HL-60 (cell line): ENCODE measurements at regions not wholly inside any gene's neighbourhood (a gene's known extent, or its start where the extent isn't known, plus 50 kb on each side); places are given as distances from the start of the nearest gene placed in this dataset.

Experiments used
- DNase-seq, 2 experiments: peaks; one replicate each; pipeline ENCODE4 v3.0.0-alpha.2; 2010 to 2020; ENCODE audit warnings: low read depth in 1 of 2, low spot score in 1 of 2
- H3K27ac ChIP-seq: fragments of 250-450 bp; sonication (Bioruptor Pico); replicated peaks from 2 replicates; pipeline ENCODE4 v1.5.1; 2020; ENCODE audit warnings: mild to moderate bottlenecking, moderate library complexity
- H3K27me3 ChIP-seq: fragments of 250-450 bp; sonication (Bioruptor Pico); 2 replicates; pipeline ENCODE4 v1.5.1; 2021; ENCODE audit warnings: mild to moderate bottlenecking, moderate library complexity; ENCODE audit not compliant: insufficient read depth, poor library complexity, severe bottlenecking
- H3K4me3 ChIP-seq: replicated peaks from 2 replicates; pipeline ENCODE4 v1.5.1; 2011; ENCODE audit warnings: mild to moderate bottlenecking, control low read depth, low read length; ENCODE audit not compliant: insufficient read depth
- GABPA ChIP-seq: IDR thresholded peaks from 2 replicates; pipeline ENCODE4 v1.6.1; 2012; ENCODE audit warnings: low read depth
- POLR2AphosphoS5 ChIP-seq: IDR thresholded peaks from 2 replicates; pipeline ENCODE4 v1.6.1; 2012; ENCODE audit warnings: low read depth
- SPI1 ChIP-seq: IDR thresholded peaks from 2 replicates; pipeline ENCODE4 v1.6.1; 2012; ENCODE audit warnings: low read depth, mild to moderate bottlenecking, borderline replicate concordance
- TF ChIP-seq, protein P1 (sequence below): IDR thresholded peaks from one replicate; pipeline ENCODE4 v1.5.1; 2011; ENCODE audit warnings: low read length, control low read depth, inconsistent platforms; ENCODE audit not compliant: insufficient read depth
- TF ChIP-seq, protein P2 (sequence below): IDR thresholded peaks from 2 replicates; pipeline ENCODE4 v1.6.1; 2012; ENCODE audit warnings: low read depth; ENCODE audit not compliant: insufficient replicate concordance

DNA sequence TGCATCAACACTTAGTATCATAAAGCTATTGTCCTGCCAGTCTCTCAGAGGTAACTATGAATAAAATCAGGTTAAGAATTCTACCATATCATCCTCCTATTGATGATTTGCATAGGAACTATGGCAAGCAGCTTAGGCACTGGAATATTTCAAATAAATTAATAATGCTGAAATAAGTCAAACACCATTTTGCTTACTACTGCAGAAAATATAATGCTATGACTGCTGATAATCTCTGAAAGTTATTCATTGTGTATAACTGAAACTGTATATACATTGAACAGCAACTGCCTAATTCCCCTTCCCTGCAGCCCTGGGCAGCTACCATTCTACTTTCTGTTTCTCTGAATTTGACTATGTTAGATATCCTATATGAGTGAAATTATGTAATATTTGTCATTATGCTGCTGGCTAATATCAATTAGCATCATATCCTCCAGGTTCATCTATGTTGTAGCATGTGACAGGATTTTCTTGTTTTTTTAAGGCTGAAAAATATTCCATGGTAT lies 318.8 kb upstream of the SGCG start:
- Histone ChIP-seq H3K4me3 (no peak overlapping the region), H3K27me3 (peaks cover 5% of the 10 kb centered on the region), H3K27ac (no peak overlapping the region)
- TF ChIP-seq SPI1, result no peak
- TF ChIP-seq, protein P1, sequence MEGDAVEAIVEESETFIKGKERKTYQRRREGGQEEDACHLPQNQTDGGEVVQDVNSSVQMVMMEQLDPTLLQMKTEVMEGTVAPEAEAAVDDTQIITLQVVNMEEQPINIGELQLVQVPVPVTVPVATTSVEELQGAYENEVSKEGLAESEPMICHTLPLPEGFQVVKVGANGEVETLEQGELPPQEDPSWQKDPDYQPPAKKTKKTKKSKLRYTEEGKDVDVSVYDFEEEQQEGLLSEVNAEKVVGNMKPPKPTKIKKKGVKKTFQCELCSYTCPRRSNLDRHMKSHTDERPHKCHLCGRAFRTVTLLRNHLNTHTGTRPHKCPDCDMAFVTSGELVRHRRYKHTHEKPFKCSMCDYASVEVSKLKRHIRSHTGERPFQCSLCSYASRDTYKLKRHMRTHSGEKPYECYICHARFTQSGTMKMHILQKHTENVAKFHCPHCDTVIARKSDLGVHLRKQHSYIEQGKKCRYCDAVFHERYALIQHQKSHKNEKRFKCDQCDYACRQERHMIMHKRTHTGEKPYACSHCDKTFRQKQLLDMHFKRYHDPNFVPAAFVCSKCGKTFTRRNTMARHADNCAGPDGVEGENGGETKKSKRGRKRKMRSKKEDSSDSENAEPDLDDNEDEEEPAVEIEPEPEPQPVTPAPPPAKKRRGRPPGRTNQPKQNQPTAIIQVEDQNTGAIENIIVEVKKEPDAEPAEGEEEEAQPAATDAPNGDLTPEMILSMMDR, result no peak
- no peak for TF ChIP-seq GABPA
- TF ChIP-seq, protein P2, sequence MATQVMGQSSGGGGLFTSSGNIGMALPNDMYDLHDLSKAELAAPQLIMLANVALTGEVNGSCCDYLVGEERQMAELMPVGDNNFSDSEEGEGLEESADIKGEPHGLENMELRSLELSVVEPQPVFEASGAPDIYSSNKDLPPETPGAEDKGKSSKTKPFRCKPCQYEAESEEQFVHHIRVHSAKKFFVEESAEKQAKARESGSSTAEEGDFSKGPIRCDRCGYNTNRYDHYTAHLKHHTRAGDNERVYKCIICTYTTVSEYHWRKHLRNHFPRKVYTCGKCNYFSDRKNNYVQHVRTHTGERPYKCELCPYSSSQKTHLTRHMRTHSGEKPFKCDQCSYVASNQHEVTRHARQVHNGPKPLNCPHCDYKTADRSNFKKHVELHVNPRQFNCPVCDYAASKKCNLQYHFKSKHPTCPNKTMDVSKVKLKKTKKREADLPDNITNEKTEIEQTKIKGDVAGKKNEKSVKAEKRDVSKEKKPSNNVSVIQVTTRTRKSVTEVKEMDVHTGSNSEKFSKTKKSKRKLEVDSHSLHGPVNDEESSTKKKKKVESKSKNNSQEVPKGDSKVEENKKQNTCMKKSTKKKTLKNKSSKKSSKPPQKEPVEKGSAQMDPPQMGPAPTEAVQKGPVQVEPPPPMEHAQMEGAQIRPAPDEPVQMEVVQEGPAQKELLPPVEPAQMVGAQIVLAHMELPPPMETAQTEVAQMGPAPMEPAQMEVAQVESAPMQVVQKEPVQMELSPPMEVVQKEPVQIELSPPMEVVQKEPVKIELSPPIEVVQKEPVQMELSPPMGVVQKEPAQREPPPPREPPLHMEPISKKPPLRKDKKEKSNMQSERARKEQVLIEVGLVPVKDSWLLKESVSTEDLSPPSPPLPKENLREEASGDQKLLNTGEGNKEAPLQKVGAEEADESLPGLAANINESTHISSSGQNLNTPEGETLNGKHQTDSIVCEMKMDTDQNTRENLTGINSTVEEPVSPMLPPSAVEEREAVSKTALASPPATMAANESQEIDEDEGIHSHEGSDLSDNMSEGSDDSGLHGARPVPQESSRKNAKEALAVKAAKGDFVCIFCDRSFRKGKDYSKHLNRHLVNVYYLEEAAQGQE, result no peak
- no peak for DNase-seq

DNA sequence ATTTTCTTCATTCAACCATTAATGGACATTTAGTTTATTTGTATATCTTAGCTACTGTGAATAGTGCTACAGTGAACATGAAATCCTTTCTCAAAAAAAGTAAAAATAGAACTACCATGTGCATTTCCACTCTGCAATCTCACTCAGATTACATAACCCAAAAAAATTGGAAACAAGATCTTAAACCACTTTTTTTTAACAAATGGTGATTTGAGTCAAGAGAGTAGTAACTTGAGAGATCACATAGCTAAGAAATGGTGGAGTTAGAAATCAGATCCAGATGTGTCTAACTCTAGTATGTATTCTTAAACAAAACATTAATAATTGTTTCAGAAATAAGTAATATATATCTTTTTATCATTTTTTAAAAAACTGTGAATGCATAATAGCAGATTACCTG lies 318.3 kb upstream of the SGCG start:
- Histone ChIP-seq H3K27me3 (peaks cover 5% of the 10 kb centered on the region), H3K27ac (no peak overlapping the region), H3K4me3 (no peak overlapping the region)
- TF ChIP-seq POLR2AphosphoS5 (no peak), GABPA (no peak)
- no peak for DNase-seq

DNA sequence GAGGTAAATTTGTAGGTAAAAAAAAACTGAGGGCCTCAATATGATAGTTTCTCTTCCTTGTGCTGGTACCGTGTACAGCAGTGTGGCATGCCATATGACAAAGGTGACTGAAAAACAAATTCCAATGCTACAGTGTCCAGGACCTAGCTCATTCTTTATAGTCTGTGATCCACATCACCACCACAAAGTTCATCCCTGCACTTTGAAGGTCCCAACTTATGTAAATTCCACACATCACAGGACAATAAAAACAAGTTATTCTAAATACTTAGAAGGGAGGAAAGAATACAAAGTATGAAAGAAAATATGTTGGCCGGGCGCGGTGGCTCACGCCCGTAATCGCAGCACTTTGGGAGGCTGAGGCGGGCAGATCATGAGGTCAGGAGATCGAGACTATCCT lies 314.6 kb upstream of the SGCG start:
- Histone ChIP-seq H3K4me3 (no peak overlapping the region), H3K27ac (no peak overlapping the region), H3K27me3 (peaks cover 5% of the 10 kb centered on the region)
- TF ChIP-seq SPI1, result no peak
- no peak for TF ChIP-seq GABPA
- TF ChIP-seq, protein P2, result no peak
- TF ChIP-seq POLR2AphosphoS5, result no peak
- TF ChIP-seq, protein P1, result no peak
- no peak for DNase-seq

DNA sequence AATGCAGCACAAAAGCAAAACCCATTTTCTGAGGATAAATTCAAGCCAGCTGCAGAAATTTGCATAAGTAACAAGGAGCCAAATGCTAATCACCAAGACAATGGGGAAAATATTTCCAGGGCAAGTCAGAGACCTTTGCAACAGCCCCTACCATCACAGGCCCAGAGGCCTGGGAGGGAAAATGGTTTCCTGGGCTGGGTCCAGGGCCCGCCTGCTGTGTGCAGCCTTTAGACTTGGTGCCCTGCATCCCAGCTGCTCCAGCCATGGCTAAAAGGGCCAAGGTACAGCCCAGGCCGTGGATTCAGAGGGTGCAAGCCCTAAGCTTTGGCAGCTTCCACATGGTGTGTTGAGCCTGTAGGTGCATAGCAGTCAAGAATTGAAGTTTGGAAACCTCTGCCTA lies 309.5 kb upstream of the SGCG start:
- H3K4me3 ChIP-seq, result no peak overlapping the region
- no peaks in the 10 kb centered on the region for H3K27me3 ChIP-seq
- TF ChIP-seq, protein P1, result no peak
- TF ChIP-seq POLR2AphosphoS5, result no peak
- TF ChIP-seq, protein P2, result no peak
- TF ChIP-seq SPI1, result no peak
- TF ChIP-seq GABPA, result no peak
- H3K27ac ChIP-seq, result no peak overlapping the region
- no peak for DNase-seq
